HG02623 (cell line): ENCODE measurements at regions not wholly inside any gene's neighbourhood (a gene's known extent, or its start where the extent isn't known, plus 50 kb on each side); places are given as distances from the start of the nearest gene placed in this dataset.

Source experiments
- ATAC-seq: cut with Tn5 transposase; IDR thresholded peaks from one replicate; pipeline ENCODE4 v1.9.1; 2021; ENCODE audit warnings: moderate library complexity; ENCODE audit not compliant: unreplicated experiment

GRCh38 chr19:29395111-29395733 is 130.6 kb upstream of the VSTM2B start:
- ATAC-seq: no peak

DNA sequence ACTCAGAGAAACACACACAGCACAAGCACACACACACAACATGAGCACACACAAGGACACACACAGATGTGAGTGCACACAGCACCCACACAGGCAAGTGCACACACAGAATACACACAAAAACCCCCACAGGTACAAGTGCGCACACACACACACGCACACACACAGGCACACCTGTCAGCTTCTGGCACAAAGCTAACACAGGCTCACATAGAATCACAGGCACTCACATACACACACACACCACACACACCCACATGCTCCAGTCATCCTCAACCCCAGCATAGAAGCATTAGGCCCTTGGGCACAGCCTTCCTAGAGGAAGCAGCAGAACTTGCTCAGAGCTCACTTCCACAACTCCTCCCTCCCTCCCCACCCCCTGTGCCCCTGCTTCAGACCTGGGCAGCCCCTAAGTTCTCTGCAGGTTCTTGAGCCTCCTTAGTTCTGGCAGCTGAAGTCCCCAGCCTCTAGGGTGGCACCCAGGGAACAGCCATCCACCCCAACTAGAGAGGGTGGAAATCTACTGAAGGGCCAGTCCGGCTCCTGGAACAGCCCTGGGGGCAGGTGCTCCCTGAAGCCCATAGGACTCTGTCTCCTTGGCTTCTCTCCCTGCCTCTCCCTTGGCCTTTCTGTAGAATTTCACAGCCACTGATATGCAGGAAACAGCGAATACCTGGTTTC is 129.9 kb upstream of the VSTM2B start:
- no peak for ATAC-seq

GRCh38 chr19:29396925-29397324 is 128.9 kb upstream of the VSTM2B start:
- no peak for ATAC-seq

- ATAC-seq: no peak
Measured at GRCh38 chr19:29397748-29398147, 128.0 kb upstream of the VSTM2B start.

GRCh38 chr19:29399804-29400203 is 126.0 kb upstream of the VSTM2B start:
- ATAC-seq: no peak

DNA sequence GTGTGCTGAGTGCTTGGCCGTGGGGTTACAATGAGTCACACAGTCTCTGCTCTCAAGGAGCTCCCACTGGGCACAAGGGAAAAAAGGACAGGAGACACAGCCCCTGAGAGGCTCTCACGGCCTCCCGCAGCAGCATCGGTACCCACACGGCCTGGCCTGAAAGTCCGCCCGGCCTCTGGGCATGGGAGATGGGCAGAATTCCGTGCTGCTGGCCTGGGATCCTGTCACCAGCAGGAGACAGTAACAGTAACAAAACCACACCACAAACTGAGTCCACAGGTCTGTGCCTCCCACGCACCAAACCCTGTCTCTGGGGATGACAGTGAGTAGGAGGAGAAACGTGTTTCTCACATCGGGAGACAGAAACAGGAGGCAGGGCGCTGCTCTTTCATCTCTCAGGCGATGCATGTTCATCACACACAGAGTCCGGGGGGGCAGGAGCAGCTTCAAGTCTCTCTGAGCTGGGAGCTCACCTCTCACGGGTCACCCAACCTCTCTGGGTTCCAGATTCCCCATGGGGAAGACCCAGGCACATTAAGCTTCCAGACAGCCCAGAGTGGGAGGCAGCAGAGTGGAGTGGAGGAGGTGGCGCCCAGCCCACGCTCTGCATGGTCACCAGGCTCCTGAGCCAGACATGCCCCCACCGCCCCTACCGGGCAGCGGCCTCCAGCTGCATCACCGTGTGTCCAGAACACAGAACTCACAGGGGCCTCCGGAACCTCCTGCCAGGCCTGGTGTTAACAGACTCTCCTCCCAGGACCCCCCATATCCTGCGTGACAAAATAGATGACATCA is 124.7 kb upstream of the VSTM2B start:
- ATAC-seq: no peak

- ATAC-seq: no peak
Measured at GRCh38 chr19:29401712-29402421, 123.9 kb upstream of the VSTM2B start.

- ATAC-seq: no peak
Measured at GRCh38 chr19:29402563-29402962, 123.2 kb upstream of the VSTM2B start.

- ATAC-seq: no peak
Measured at GRCh38 chr19:29404015-29404414, 121.8 kb upstream of the VSTM2B start.

DNA sequence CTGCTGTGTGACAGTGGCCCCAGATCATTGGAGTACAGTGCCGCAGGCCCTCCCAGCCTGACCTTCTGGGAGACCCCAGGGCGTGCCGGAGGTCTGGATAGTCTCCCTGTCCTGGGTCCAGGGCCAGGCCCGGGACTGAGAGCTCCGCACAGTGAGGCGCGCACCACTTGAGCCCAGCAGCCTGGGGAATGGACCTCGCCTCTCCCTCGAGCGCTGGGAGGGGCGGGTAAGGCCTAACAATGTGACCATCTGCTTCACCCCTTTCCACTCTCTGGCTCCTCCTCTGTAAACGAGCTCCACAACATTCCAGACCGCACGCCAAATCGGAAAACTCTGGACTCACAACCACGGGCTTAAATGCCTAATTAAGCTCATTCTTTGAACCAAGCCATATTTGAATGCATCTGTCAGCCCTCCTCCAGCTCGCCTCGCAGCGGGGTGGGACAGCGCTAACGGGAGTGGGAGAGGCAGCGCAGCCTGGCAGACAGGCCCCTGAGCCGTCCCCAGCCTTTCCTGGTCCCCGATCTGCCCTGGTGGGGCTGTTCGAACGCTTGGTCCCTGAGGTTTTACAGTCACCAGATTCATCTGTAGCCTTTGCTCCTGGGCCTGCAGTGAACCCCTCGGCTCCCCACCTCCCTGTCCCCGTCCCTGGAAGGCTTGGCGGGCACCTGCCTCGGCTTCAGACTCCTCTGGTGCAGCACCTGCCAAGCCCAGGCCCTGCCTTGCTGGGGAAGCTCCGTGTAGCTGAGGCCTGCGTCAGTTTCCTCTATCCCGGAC is 120.7 kb upstream of the VSTM2B start:
- no peak for ATAC-seq

GRCh38 chr19:29405728-29405995 is 120.1 kb upstream of the VSTM2B start:
- no peak for ATAC-seq

GRCh38 chr19:29409076-29409862 is 116.5 kb upstream of the VSTM2B start:
- ATAC-seq: no peak

DNA sequence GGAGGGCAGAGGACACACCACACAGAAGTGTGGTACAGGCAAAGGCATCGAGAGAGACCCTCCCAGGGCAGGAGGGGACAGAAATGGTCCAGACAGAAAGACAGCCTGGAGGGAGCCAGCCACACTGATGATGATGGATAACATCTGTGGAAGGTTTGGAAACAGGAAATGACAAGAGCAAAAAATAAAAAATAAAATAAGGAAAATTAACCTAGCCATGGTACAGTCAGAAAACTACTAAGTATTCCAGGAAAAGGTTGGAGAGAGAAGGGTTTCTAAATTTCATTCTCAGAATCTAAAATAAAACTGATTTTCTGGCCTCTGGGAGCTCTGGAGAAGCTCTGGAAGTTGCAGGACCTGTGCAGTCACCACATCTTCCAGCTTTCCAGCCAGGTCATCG is 115.2 kb upstream of the VSTM2B start:
- no peak for ATAC-seq

- no peak for ATAC-seq
Measured at GRCh38 chr19:29411113-29411581, 114.6 kb upstream of the VSTM2B start.

- no peak for ATAC-seq
Measured at GRCh38 chr19:29413435-29413834, 112.4 kb upstream of the VSTM2B start.

DNA sequence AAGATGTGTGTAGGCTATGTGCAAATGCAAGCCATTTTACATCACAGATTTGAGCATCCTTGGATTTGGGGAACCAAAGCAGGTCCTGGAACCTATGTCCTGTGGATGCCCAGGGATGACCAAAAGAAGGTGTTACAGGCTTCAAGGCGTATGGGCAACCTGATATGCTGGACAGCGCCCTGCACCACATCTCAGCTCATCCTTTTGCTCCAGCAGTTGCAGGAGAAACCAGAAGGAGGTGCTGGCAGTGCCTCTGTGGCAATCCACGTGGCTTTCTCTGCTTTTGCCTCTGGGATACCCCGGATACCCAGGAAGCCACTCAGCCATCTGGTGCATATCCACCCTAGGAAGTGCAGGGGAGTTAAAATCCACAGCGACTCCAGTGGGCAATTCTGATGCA is 110.3 kb upstream of the VSTM2B start:
- no peak for ATAC-seq

DNA sequence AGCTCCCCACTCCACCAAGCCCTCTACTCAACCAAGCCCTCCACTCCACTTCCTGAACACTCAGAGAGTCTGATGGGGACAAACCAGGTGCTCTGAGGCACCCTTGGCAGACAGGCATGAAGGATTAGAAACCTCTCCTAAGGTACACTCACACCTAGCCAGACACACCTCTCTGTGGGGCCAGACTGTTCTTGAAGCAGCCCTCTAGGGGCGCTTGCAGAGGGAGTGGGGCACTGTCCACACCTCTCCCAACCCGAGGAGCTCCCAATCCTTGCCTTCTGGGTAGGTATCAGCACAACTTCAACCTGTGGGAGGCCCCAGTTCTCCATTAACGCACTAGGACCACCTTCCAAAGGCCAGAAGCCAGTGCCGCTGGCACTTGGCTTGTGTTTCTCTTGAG is 108.7 kb upstream of the VSTM2B start:
- no peak for ATAC-seq

GRCh38 chr19:29418201-29418600 is 107.6 kb upstream of the VSTM2B start:
- ATAC-seq: no peak

DNA sequence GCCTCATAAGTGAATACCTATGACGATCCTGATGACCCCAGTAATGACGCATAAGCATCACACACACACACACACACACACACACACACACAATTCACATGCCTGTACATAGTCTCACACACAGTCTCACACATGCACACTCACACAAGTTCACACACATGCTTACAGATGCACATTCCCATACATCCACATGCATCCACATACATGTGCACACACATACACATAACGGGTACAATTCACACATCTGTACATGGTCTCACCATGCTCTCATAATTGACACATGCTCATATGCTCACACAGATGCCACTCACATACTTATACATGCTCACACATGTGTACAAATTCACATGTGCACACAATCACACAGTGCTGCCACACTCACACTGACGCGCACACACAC is 105.7 kb upstream of the VSTM2B start:
- ATAC-seq: no peak
